IMR-90 (cell line): ENCODE measurements at regions not wholly inside any gene's neighbourhood (a gene's known extent, or its start where the extent isn't known, plus 50 kb on each side); places are given as distances from the start of the nearest gene placed in this dataset.

Experiments used
- ATAC-seq: fragments of 200-7000 bp; cut with Tn5 transposase; 2 replicates; pipeline ENCODE4 v1.9.1; 2020; ENCODE audit warnings: low read depth, mild to moderate bottlenecking, moderate library complexity
- BruUV-seq: library from RNA; stranded (reverse); fragments of 400-500 nt; replicated peaks from 2 replicates; lab custom pipeline; 2021; lab: Mats Ljungman, UMichigan
- CTCF ChIA-PET: fragments of 300-600 bp; formaldehyde crosslinking; extraction: SDS; loops from one replicate; lab custom pipeline; 2021; ENCODE audit warnings: antibody characterized with exemption; lab: Yijun Ruan, JAX
- POLR2A ChIA-PET: fragments of 300-600 bp; sonication (Branson Sonifier 250); formaldehyde crosslinking; loops from one replicate; lab custom pipeline; 2022; ENCODE audit warnings: antibody characterized with exemption; ENCODE audit not compliant: unreplicated experiment; lab: Charles Lee
- DNase-seq: peaks from one replicate; pipeline ENCODE4 v3.0.0; 2013
- H2AFZ ChIP-seq: replicated peaks from 2 replicates; pipeline ENCODE3; 2013; ENCODE audit warnings: low read length, mild to moderate bottlenecking; ENCODE audit not compliant: poor library complexity
- H2AK5ac ChIP-seq: 2 replicates; pipeline ENCODE4 v1.6.1; 2013; ENCODE audit warnings: low read depth, low read length, inconsistent platforms
- H2AK9ac ChIP-seq: replicated peaks from 2 replicates; pipeline ENCODE3; 2013; ENCODE audit warnings: mild to moderate bottlenecking, low read depth, low read length, moderate library complexity; ENCODE audit not compliant: poor library complexity
- H2BK120ac ChIP-seq: 2 replicates; pipeline ENCODE4 v1.6.1; 2013; ENCODE audit warnings: low read depth, low read length, inconsistent platforms
- H2BK15ac ChIP-seq: 3 replicates; pipeline ENCODE4 v1.6.1; 2013; ENCODE audit warnings: low read depth, low read length, inconsistent platforms
- H2BK20ac ChIP-seq: 2 replicates; pipeline ENCODE4 v1.6.1; 2013; ENCODE audit warnings: low read depth, mild to moderate bottlenecking, inconsistent platforms, low read length, moderate library complexity
- H2BK5ac ChIP-seq: 2 replicates; pipeline ENCODE4 v1.6.1; 2013; ENCODE audit warnings: mild to moderate bottlenecking, low read depth, low read length, inconsistent platforms; ENCODE audit not compliant: poor library complexity, severe bottlenecking
- H3K14ac ChIP-seq: replicated peaks from 2 replicates; pipeline ENCODE4 v1.6.1; 2013; ENCODE audit warnings: low read depth, low read length, inconsistent platforms
- H3K18ac ChIP-seq: 2 replicates; pipeline ENCODE4 v1.6.1; 2013; ENCODE audit warnings: low read depth, low read length, control low read depth
- H3K23ac ChIP-seq: 2 replicates; pipeline ENCODE4 v1.6.1; 2013; ENCODE audit warnings: low read depth, low read length, inconsistent platforms
- H3K27ac ChIP-seq: 2 replicates; pipeline ENCODE4 v1.5.1; 2013; ENCODE audit warnings: mild to moderate bottlenecking, control low read depth, low read length; ENCODE audit not compliant: insufficient read depth
- H3K27me3 ChIP-seq: 2 replicates; pipeline ENCODE4 v1.6.1; 2013; ENCODE audit warnings: low read length; ENCODE audit not compliant: control insufficient read depth, insufficient read depth
- H3K36me3 ChIP-seq: 2 replicates; pipeline ENCODE4 v1.6.1; 2013; ENCODE audit warnings: low read length, mixed read lengths; ENCODE audit not compliant: control insufficient read depth, insufficient read depth
- H3K4ac ChIP-seq: 2 replicates; pipeline ENCODE4 v1.6.1; 2013; ENCODE audit warnings: low read depth, low read length, inconsistent platforms
- H3K4me1 ChIP-seq: 2 replicates; pipeline ENCODE4 v1.6.1; 2013; ENCODE audit warnings: low read length, mixed read lengths; ENCODE audit not compliant: control insufficient read depth, insufficient read depth
- H3K4me2 ChIP-seq: 2 replicates; pipeline ENCODE4 v1.6.1; 2013; ENCODE audit warnings: low read depth, mild to moderate bottlenecking, control low read depth, low read length, moderate library complexity
- H3K4me3 ChIP-seq: 2 replicates; pipeline ENCODE4 v1.5.1; 2013; ENCODE audit warnings: low read depth, mild to moderate bottlenecking, control low read depth, low read length, moderate library complexity; ENCODE audit not compliant: insufficient read depth
- H3K56ac ChIP-seq: 2 replicates; pipeline ENCODE4 v1.6.1; 2013; ENCODE audit warnings: low read length, inconsistent platforms; ENCODE audit not compliant: insufficient read depth; ENCODE audit errors: extremely low read depth
- H3K79me1 ChIP-seq, 2 experiments: 2 replicates each; pipeline ENCODE4 v1.6.1; 2013; ENCODE audit warnings: low read length in 2 of 2, inconsistent platforms in 1 of 2, low read depth in 1 of 2
- H3K9ac ChIP-seq: 2 replicates; pipeline ENCODE4 v1.6.1; 2013; ENCODE audit warnings: low read depth, low read length, control low read depth
- H3K9me1 ChIP-seq: 2 replicates; pipeline ENCODE4 v1.6.1; 2013; ENCODE audit warnings: low read length, inconsistent platforms; ENCODE audit not compliant: insufficient read depth
- H3K9me3 ChIP-seq: 2 replicates; pipeline ENCODE4 v1.6.1; 2013; ENCODE audit warnings: low read length; ENCODE audit not compliant: control insufficient read depth, insufficient read depth
- H4K20me1 ChIP-seq: 2 replicates; pipeline ENCODE4 v1.6.1; 2013; ENCODE audit warnings: low read length, inconsistent platforms; ENCODE audit not compliant: insufficient read depth
- H4K5ac ChIP-seq: 2 replicates; pipeline ENCODE4 v1.6.1; 2013; ENCODE audit warnings: mild to moderate bottlenecking, low read depth, low read length, control low read depth
- H4K8ac ChIP-seq, 2 experiments: 2 replicates each; pipeline ENCODE4 v1.6.1; 2013; ENCODE audit warnings: low read depth in 2 of 2, low read length in 2 of 2, control low read depth in 1 of 2, inconsistent platforms in 1 of 2
- H4K91ac ChIP-seq: 2 replicates; pipeline ENCODE4 v1.6.1; 2013; ENCODE audit warnings: low read depth, low read length, inconsistent platforms; ENCODE audit not compliant: insufficient read depth
- BHLHE40 ChIP-seq: fragments of 150-350 bp; IDR thresholded peaks from 2 replicates; pipeline ENCODE4 v1.6.1; 2016; ENCODE audit warnings: mild to moderate bottlenecking, low read depth, low read length
- CEBPB ChIP-seq: IDR thresholded peaks from 2 replicates; pipeline ENCODE4 v1.6.1; 2012; ENCODE audit warnings: low read depth, low read length, improper control_type of control experiment
- CHD1 ChIP-seq: IDR thresholded peaks from 2 replicates; pipeline ENCODE4 v1.6.1; 2012; ENCODE audit warnings: low read depth, low read length, improper control_type of control experiment
- CTCF ChIP-seq: conservative IDR thresholded peaks from 2 replicates; pipeline ENCODE4 v1.5.1; 2012; ENCODE audit warnings: mild to moderate bottlenecking, low read depth, low read length, improper control_type of control experiment
- FOS ChIP-seq: fragments of 150-350 bp; IDR thresholded peaks from 2 replicates; pipeline ENCODE4 v1.6.1; 2016; ENCODE audit warnings: low read depth, low read length
- MAZ ChIP-seq: IDR thresholded peaks from 2 replicates; pipeline ENCODE4 v1.6.1; 2012; ENCODE audit warnings: low read depth, mild to moderate bottlenecking, low read length, improper control_type of control experiment, moderate library complexity, borderline replicate concordance
- MXI1 ChIP-seq: IDR thresholded peaks from 2 replicates; pipeline ENCODE4 v1.6.1; 2012; ENCODE audit warnings: low read depth, mild to moderate bottlenecking, low read length, moderate library complexity, borderline replicate concordance
- POLR2A ChIP-seq: IDR thresholded peaks from 2 replicates; pipeline ENCODE4 v1.6.1; 2012; ENCODE audit warnings: mild to moderate bottlenecking, low read depth, low read length
- RAD21 ChIP-seq: IDR thresholded peaks from 2 replicates; pipeline ENCODE4 v1.6.1; 2012; ENCODE audit warnings: low read length, improper control_type of control experiment
- RCOR1 ChIP-seq: IDR thresholded peaks from 2 replicates; pipeline ENCODE4 v1.6.1; 2012; ENCODE audit warnings: mild to moderate bottlenecking, low read length, improper control_type of control experiment; ENCODE audit not compliant: insufficient replicate concordance
- RFX5 ChIP-seq: IDR thresholded peaks from 2 replicates; pipeline ENCODE4 v1.8.0; 2012; ENCODE audit warnings: low read depth, mild to moderate bottlenecking, low read length, moderate library complexity
- SMC3 ChIP-seq: fragments of 150-350 bp; IDR thresholded peaks from 2 replicates; pipeline ENCODE4 v1.6.1; 2016; ENCODE audit warnings: low read depth, mild to moderate bottlenecking, antibody characterized with exemption, low read length, moderate library complexity
- WGBS, 2 experiments: methylation state at CpG; one replicate each; pipeline versions ENCODE4 v1.1.5 to v1.1.7; 2013; ENCODE audit warnings: missing lambda C conversion rate in 2 of 2; ENCODE audit not compliant: insufficient read length in 1 of 2; ENCODE audit errors: extremely low coverage in 2 of 2; 5-methylcytosine and 5-hydroxymethylcytosine counted together
- dilution Hi-C: fragments of 300-500 bp; cut with HindIII; formaldehyde crosslinking; loops from one replicate; pipeline ENCODE4 v1.14.3; 2018; ENCODE audit warnings: low sequenced_read_pairs; ENCODE audit not compliant: unreplicated experiment
- in situ Hi-C: fragments of 300-500 bp; cut with MboI; formaldehyde crosslinking; loops from 3 replicates; pipeline ENCODE4 v1.14.3; 2019; ENCODE audit warnings: low sequenced_read_pairs, inconsistent platforms, mixed read lengths
- intact Hi-C: fragments of 100-400 bp; cut with micrococcal nuclease; formaldehyde crosslinking; loops from 2 replicates; pipeline ENCODE4 v1.10.0; 2022
- TF ChIP-seq, protein P1 (sequence below): fragments of 150-350 bp; IDR thresholded peaks from 2 replicates; pipeline ENCODE4 v1.6.1; 2016; ENCODE audit warnings: low read depth, mild to moderate bottlenecking, low read length, moderate library complexity, borderline replicate concordance
- TF ChIP-seq, protein P2 (sequence below): fragments of 150-350 bp; IDR thresholded peaks from 2 replicates; pipeline ENCODE4 v1.6.1; 2017; ENCODE audit warnings: mild to moderate bottlenecking, antibody characterized with exemption, low read length, low read depth

GRCh38 chr1:37282764-37283163, 191.6 kb upstream of the ZC3H12A start:
- CTCF ChIA-PET = no interaction called here
- POLR2A ChIA-PET = no interaction called here

More at GRCh38 chr1:37282764-37283163, 191.6 kb upstream of the ZC3H12A start:
- Histone ChIP-seq H2BK120ac (no peak overlapping the region), H3K9me1 (no peaks in the 10 kb centered on the region), H3K36me3 (no peaks in the 10 kb centered on the region), H4K20me1 (no peaks in the 10 kb centered on the region), H4K5ac (no peak overlapping the region), H3K4me2 (no peak overlapping the region), H2AK5ac (no peak overlapping the region), H3K18ac (no peak overlapping the region), H2BK5ac (no peak overlapping the region), H3K4me3 (no peak overlapping the region), H2BK15ac (no peak overlapping the region), H3K4ac (no peak overlapping the region), H3K9me3 (no peaks in the 10 kb centered on the region), H4K91ac (no peak overlapping the region), H2AK9ac (no peak overlapping the region), H3K23ac (no peak overlapping the region), H2AFZ (no peak overlapping the region), H3K4me1 (no peaks in the 10 kb centered on the region), H3K9ac (no peak overlapping the region), H4K8ac (no peak overlapping the region), H3K56ac (no peak overlapping the region), H2BK20ac (no peak overlapping the region), H3K14ac (no peak overlapping the region), H3K27me3 (no peaks in the 10 kb centered on the region), H3K79me1 (no peaks in the 10 kb centered on the region), H3K27ac (no peak overlapping the region)
- ATAC-seq (no peak), DNase-seq (no peak)
- dilution Hi-C loops = no loop called here
- no CpG with 5 or more reads among the region's 6 CpGs for WGBS, 2 experiments
- TF ChIP-seq CHD1 (no peak), RFX5 (no peak), MAZ (no peak), CTCF (no peak), RAD21 (no peak), FOS (no peak), RCOR1 (no peak), POLR2A (no peak), CEBPB (no peak), BHLHE40 (no peak), MXI1 (no peak), SMC3 (no peak)
- TF ChIP-seq, protein P1, sequence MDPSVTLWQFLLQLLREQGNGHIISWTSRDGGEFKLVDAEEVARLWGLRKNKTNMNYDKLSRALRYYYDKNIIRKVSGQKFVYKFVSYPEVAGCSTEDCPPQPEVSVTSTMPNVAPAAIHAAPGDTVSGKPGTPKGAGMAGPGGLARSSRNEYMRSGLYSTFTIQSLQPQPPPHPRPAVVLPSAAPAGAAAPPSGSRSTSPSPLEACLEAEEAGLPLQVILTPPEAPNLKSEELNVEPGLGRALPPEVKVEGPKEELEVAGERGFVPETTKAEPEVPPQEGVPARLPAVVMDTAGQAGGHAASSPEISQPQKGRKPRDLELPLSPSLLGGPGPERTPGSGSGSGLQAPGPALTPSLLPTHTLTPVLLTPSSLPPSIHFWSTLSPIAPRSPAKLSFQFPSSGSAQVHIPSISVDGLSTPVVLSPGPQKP = no peak
- TF ChIP-seq, protein P2, sequence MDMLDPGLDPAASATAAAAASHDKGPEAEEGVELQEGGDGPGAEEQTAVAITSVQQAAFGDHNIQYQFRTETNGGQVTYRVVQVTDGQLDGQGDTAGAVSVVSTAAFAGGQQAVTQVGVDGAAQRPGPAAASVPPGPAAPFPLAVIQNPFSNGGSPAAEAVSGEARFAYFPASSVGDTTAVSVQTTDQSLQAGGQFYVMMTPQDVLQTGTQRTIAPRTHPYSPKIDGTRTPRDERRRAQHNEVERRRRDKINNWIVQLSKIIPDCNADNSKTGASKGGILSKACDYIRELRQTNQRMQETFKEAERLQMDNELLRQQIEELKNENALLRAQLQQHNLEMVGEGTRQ = no peak
- BruUV-seq = no TSS peak
- in situ Hi-C loops = no loop called here
- intact Hi-C loops = no loop called here
